Endothelial cell of umbilical vein (primary cell): ENCODE measurements at regions not wholly inside any gene's neighbourhood (a gene's known extent, or its start where the extent isn't known, plus 50 kb on each side); places are given as distances from the start of the nearest gene placed in this dataset.

ENCODE experiments used
- BruUV-seq: library from RNA; stranded (reverse); fragments of 400-500 nt; replicated peaks from 2 replicates; lab custom pipeline; 2021; lab: Mats Ljungman, UMichigan
- CTCF ChIA-PET: fragments of 300-600, 350-600 bp; sonication (Branson Sonifier 250); formaldehyde crosslinking; loops from one replicate; lab custom pipeline; 2021; ENCODE audit warnings: antibody characterized with exemption, inconsistent platforms; lab: Charles Lee
- POLR2A ChIA-PET: fragments of 300-600, 350-600 bp; sonication (Branson Sonifier 250); formaldehyde crosslinking; loops from one replicate; lab custom pipeline; 2021; ENCODE audit warnings: antibody characterized with exemption, inconsistent platforms; lab: Charles Lee
- DNase-seq: peaks from one replicate; pipeline ENCODE4 v3.0.0-alpha.2; 2011; ENCODE audit warnings: low read depth, low spot score
- FAIRE-seq: peaks from 2 replicates; lab custom pipeline; 2011; peaks lifted over from hg19 to GRCh38; lab: Jason Lieb, UNC
- H2AFZ ChIP-seq: 2 replicates; pipeline ENCODE4 v1.6.0; 2012; ENCODE audit warnings: low read depth, low read length, control low read depth, inconsistent platforms
- H3K27ac ChIP-seq: 2 replicates; pipeline ENCODE4 v1.5.1; 2011; ENCODE audit warnings: low read depth, mild to moderate bottlenecking, control low read depth, low read length, moderate library complexity; ENCODE audit not compliant: insufficient read depth
- H3K27me3 ChIP-seq, 2 experiments: 2 replicates each; pipeline versions ENCODE4 v1.6.0 to v1.6.1; 2011; ENCODE audit warnings: low read length in 2 of 2, mixed read lengths in 1 of 2; ENCODE audit not compliant: control insufficient read depth in 2 of 2, insufficient read depth in 2 of 2
- H3K36me3 ChIP-seq, 2 experiments: 2 replicates in 1 of 2; 3 replicates in 1 of 2; pipeline ENCODE4 v1.5.1; 2011; ENCODE audit warnings: low read length in 2 of 2, mild to moderate bottlenecking in 1 of 2, moderate library complexity in 1 of 2; ENCODE audit not compliant: control insufficient read depth in 2 of 2, insufficient read depth in 2 of 2; ENCODE audit errors: extremely low read depth in 1 of 2
- H3K4me1 ChIP-seq: 3 replicates; pipeline ENCODE4 v1.5.1; 2011; ENCODE audit warnings: mild to moderate bottlenecking, low read length; ENCODE audit not compliant: control insufficient read depth, insufficient read depth; ENCODE audit errors: extremely low read depth
- H3K4me2 ChIP-seq: 2 replicates; pipeline ENCODE4 v1.6.1; 2011; ENCODE audit warnings: low read length, control low read depth, mixed read lengths; ENCODE audit not compliant: insufficient read depth
- H3K4me3 ChIP-seq, 3 experiments: fragments of 200-600 bp in 1 of 3; sonication (generic), shearing (Covaris generic) in 1 of 3; replicated peaks in 1 of 3; 2 replicates each; pipeline ENCODE4 v1.5.1; 2011 to 2016; ENCODE audit warnings: control low read depth in 3 of 3, low read length in 3 of 3, mild to moderate bottlenecking in 2 of 3, inconsistent platforms in 1 of 3, low read depth in 1 of 3, moderate library complexity in 1 of 3; ENCODE audit not compliant: insufficient read depth in 1 of 3
- H3K79me2 ChIP-seq: 2 replicates; pipeline ENCODE4 v1.6.0; 2012; ENCODE audit warnings: low read length, inconsistent platforms; ENCODE audit not compliant: control insufficient read depth, insufficient read depth
- H3K9ac ChIP-seq: replicated peaks from 2 replicates; pipeline ENCODE3; 2011; ENCODE audit warnings: low read length, control low read depth; ENCODE audit not compliant: insufficient read depth; ENCODE audit errors: extremely low read depth
- H3K9me1 ChIP-seq: replicated peaks from 3 replicates; pipeline ENCODE4 v1.6.0; 2011; ENCODE audit warnings: mild to moderate bottlenecking, low read length; ENCODE audit not compliant: control insufficient read depth, insufficient read depth; ENCODE audit errors: extremely low read depth
- H3K9me3 ChIP-seq: replicated peaks from 2 replicates; pipeline ENCODE4 v1.5.1; 2012; ENCODE audit warnings: low read length, inconsistent platforms; ENCODE audit not compliant: control insufficient read depth, insufficient read depth
- H4K20me1 ChIP-seq: replicated peaks from 2 replicates; pipeline ENCODE3; 2011; ENCODE audit warnings: mild to moderate bottlenecking, low read length; ENCODE audit not compliant: control insufficient read depth, insufficient read depth; ENCODE audit errors: extremely low read depth
- CTCF ChIP-seq, 2 donors: IDR thresholded peaks; 1 replicate in 1 of 2; 2 replicates in 1 of 2; pipeline ENCODE4 v1.5.1; 2011; ENCODE audit warnings: low read length in 2 of 2, mild to moderate bottlenecking in 2 of 2, moderate library complexity in 2 of 2, control low read depth in 1 of 2, inconsistent platforms in 1 of 2, low read depth in 1 of 2; ENCODE audit not compliant: insufficient read depth in 1 of 2; ENCODE audit errors: extremely low read depth in 1 of 2
- EZH2 ChIP-seq: IDR thresholded peaks from 2 replicates; pipeline ENCODE4 v1.6.1; 2012; ENCODE audit warnings: borderline replicate concordance, low read depth, mild to moderate bottlenecking, moderate library complexity, low read length, inconsistent platforms; ENCODE audit not compliant: severe bottlenecking
- FOS ChIP-seq: IDR thresholded peaks from 2 replicates; pipeline ENCODE4 v1.6.1; 2011; ENCODE audit warnings: mild to moderate bottlenecking, low read length, moderate library complexity, borderline replicate concordance; ENCODE audit not compliant: insufficient read depth
- GATA2 ChIP-seq: IDR thresholded peaks from 2 replicates; pipeline ENCODE4 v1.7.0; 2011; ENCODE audit warnings: low read depth, mild to moderate bottlenecking, moderate library complexity, mixed read lengths, low read length; ENCODE audit not compliant: insufficient read length, insufficient read depth
- JUN ChIP-seq: IDR thresholded peaks from 2 replicates; pipeline ENCODE4 v1.6.1; 2011; ENCODE audit warnings: borderline replicate concordance, low read depth; ENCODE audit not compliant: insufficient read length, insufficient read depth
- MAX ChIP-seq: IDR thresholded peaks from 2 replicates; pipeline ENCODE4 v1.6.1; 2011; ENCODE audit not compliant: insufficient read depth, insufficient read length
- MYC ChIP-seq: IDR thresholded peaks from one replicate; pipeline ENCODE4 v1.6.1; 2011; ENCODE audit warnings: mild to moderate bottlenecking, low read depth, low read length
- POLR2A ChIP-seq: IDR thresholded peaks from 2 replicates; pipeline ENCODE4 v1.6.1; 2012; ENCODE audit warnings: low read depth, mild to moderate bottlenecking, control low read depth, low read length
- dilution Hi-C: fragments of 300-500 bp; cut with MboI; formaldehyde crosslinking; loops from one replicate; pipeline ENCODE4 v1.15.0; 2019; ENCODE audit warnings: low sequenced_read_pairs; ENCODE audit not compliant: extremely low pct_ligation_motif_present
- intact Hi-C: fragments of 100-400 bp; cut with micrococcal nuclease; formaldehyde crosslinking; loops from one replicate; pipeline ENCODE4 v1.10.0; 2022

GRCh38 chr14:38724621-38725020 is 378.4 kb downstream of the SEC23A start:
- Histone ChIP-seq H3K27ac (no peak overlapping the region), H3K9ac (no peak overlapping the region), H3K9me1 (no peaks in the 10 kb centered on the region), H3K79me2 (no peaks in the 10 kb centered on the region), H4K20me1 (no peaks in the 10 kb centered on the region), H3K27me3 (no peaks in the 10 kb centered on the region), H3K4me1 (no peaks in the 10 kb centered on the region), H2AFZ (no peak overlapping the region), H3K9me3 (no peaks in the 10 kb centered on the region), H3K36me3 (no peaks in the 10 kb centered on the region), H3K4me3 (no peak overlapping the region), H3K4me2 (no peak overlapping the region)
- FAIRE-seq: no peak
- intact Hi-C loops (loop anchor here (5.0 kb wide), 1 partner anchor 822 kb away; no protein-coding TSS in a partner anchor), dilution Hi-C loops (loop anchor here (25.0 kb wide), 1 partner anchor 138 kb away; no protein-coding TSS in a partner anchor)
- TF ChIP-seq FOS (no peak), POLR2A (no peak), JUN (no peak), CTCF (IDR thresholded peaks at IDR 0.05; ENCODE audit: extremely low read depth in 1 of 2, insufficient read depth in 1 of 2, low read depth in 1 of 2, low read length in 2 of 2) (no peak), MYC (no peak), EZH2 (no peak), MAX (no peak), GATA2 (no peak)
- ChIA-PET CTCF (interaction anchor here (0.6 to 11.9 kb wide), 6 partner anchors 22 to 1015 kb away, joined by 3 to 209 read pairs (median 22); no protein-coding TSS in a partner anchor), POLR2A (no interaction called here)
- BruUV-seq: no TSS peak
- no peak for DNase-seq
